Medulla oblongata (tissue), 1 donor: ENCODE measurements at regions not wholly inside any gene's neighbourhood (a gene's known extent, or its start where the extent isn't known, plus 50 kb on each side); places are given as distances from the start of the nearest gene placed in this dataset.
"Not testable (repeated sequence)": the region's sequence is repeated elsewhere in the genome, so short reads cannot be mapped to it uniquely, and the experiment has no call there.

ENCODE experiments used
- DNase-seq: peaks from one replicate; pipeline ENCODE4 v3.0.0-alpha.2; 2015; ENCODE audit errors: extremely low spot score

- not testable (repeated sequence) for DNase-seq
Measured at GRCh38 chr3:110001905-110002304, 664.6 kb upstream of the DPPA4 start.

- no peak for DNase-seq
Measured at GRCh38 chr3:110006913-110007312, 669.6 kb upstream of the DPPA4 start.

GRCh38 chr3:110015231-110015963, 678.1 kb upstream of the DPPA4 start:
- DNase-seq, result no peak

- DNase-seq, result no peak
Measured at GRCh38 chr3:110016235-110016815, 679.0 kb upstream of the DPPA4 start.

- no peak for DNase-seq
Measured at GRCh38 chr3:110017304-110017703, 680.0 kb upstream of the DPPA4 start.

GRCh38 chr3:110021659-110022058, 684.3 kb upstream of the DPPA4 start:
- no peak for DNase-seq

- not testable (repeated sequence) for DNase-seq
Measured at GRCh38 chr3:110023022-110023421, 685.7 kb upstream of the DPPA4 start.

- DNase-seq, result no peak
Measured at GRCh38 chr3:110026421-110026820, 689.1 kb upstream of the DPPA4 start.

- DNase-seq, result no peak
Measured at GRCh38 chr3:110027446-110028080, 690.2 kb upstream of the DPPA4 start.

- no peak for DNase-seq
Measured at GRCh38 chr3:110031975-110032374, 694.6 kb upstream of the DPPA4 start.

- DNase-seq, result no peak
Measured at GRCh38 chr3:110059431-110059830, 722.1 kb upstream of the DPPA4 start.

- DNase-seq, result no peak
Measured at GRCh38 chr3:110062716-110063115, 725.4 kb upstream of the DPPA4 start.

- DNase-seq, result no peak
Measured at GRCh38 chr3:110063178-110063577, 725.8 kb upstream of the DPPA4 start.

GRCh38 chr3:110066206-110066605, 728.9 kb upstream of the DPPA4 start:
- DNase-seq, result no peak

GRCh38 chr3:110067527-110067926, 730.2 kb upstream of the DPPA4 start:
- no peak for DNase-seq

GRCh38 chr3:110069761-110070160, 732.4 kb upstream of the DPPA4 start:
- no peak for DNase-seq

GRCh38 chr3:110070161-110070916, 733.0 kb upstream of the DPPA4 start:
- DNase-seq, result no peak

- no peak for DNase-seq
Measured at GRCh38 chr3:110074095-110074494, 736.7 kb upstream of the DPPA4 start.

- DNase-seq, result no peak
Measured at GRCh38 chr3:110077093-110077492, 739.7 kb upstream of the DPPA4 start.

- DNase-seq, result no peak
Measured at GRCh38 chr3:110093411-110093810, 756.1 kb upstream of the DPPA4 start.

- DNase-seq, result no peak
Measured at GRCh38 chr3:110093812-110094401, 756.6 kb upstream of the DPPA4 start.

GRCh38 chr3:110099711-110100110, 762.4 kb upstream of the DPPA4 start:
- no peak for DNase-seq
